NB4 (cell line): ENCODE measurements at regions not wholly inside any gene's neighbourhood (a gene's known extent, or its start where the extent isn't known, plus 50 kb on each side); places are given as distances from the start of the nearest gene placed in this dataset.

Experiments
- DNase-seq: peaks from one replicate; pipeline ENCODE4 v3.0.0; 2010; ENCODE audit warnings: low read depth
- H3K4me3 ChIP-seq: one replicate; pipeline ENCODE4 v1.5.1; 2011; ENCODE audit warnings: mild to moderate bottlenecking, low read depth, low read length, moderate library complexity
- MYC ChIP-seq: IDR thresholded peaks from 2 replicates; pipeline ENCODE4 v1.6.1; 2011; ENCODE audit warnings: low read depth, low read length
- POLR2A ChIP-seq: IDR thresholded peaks from 2 replicates; pipeline ENCODE4 v1.6.1; 2011; ENCODE audit warnings: mild to moderate bottlenecking; ENCODE audit not compliant: insufficient read length; ENCODE audit errors: extremely low read depth
- TF ChIP-seq, protein P1 (sequence below): IDR thresholded peaks from one replicate; pipeline ENCODE4 v1.5.1; 2012; ENCODE audit warnings: low read depth, low read length
- TF ChIP-seq, protein P2 (sequence below): IDR thresholded peaks from 2 replicates; pipeline ENCODE4 v1.6.1; 2011; ENCODE audit warnings: low read depth, low read length

DNA sequence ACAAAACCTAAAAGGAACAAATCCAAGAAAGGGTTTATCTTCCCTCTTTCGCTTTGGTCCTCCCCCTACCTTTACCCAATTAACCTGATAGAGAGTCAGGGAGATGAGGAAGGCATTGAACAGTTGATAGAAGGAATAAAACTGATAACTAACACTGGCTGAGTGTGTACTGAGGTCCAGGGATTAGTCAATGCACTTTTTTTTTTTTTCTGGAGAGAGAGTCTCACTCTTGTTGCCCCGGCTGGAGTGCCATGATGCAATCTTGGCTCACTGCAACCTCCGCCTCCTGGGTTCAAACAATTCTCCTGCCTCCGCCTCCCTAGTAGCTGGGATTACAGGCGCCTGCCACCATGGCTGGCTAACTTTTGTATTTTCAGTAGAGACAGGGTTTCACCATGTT, 250.2 kb upstream of the CWC22 start:
- H3K4me3 ChIP-seq, result no peak overlapping the region
- TF ChIP-seq MYC (no peak), POLR2A (no peak)
- TF ChIP-seq, protein P1, sequence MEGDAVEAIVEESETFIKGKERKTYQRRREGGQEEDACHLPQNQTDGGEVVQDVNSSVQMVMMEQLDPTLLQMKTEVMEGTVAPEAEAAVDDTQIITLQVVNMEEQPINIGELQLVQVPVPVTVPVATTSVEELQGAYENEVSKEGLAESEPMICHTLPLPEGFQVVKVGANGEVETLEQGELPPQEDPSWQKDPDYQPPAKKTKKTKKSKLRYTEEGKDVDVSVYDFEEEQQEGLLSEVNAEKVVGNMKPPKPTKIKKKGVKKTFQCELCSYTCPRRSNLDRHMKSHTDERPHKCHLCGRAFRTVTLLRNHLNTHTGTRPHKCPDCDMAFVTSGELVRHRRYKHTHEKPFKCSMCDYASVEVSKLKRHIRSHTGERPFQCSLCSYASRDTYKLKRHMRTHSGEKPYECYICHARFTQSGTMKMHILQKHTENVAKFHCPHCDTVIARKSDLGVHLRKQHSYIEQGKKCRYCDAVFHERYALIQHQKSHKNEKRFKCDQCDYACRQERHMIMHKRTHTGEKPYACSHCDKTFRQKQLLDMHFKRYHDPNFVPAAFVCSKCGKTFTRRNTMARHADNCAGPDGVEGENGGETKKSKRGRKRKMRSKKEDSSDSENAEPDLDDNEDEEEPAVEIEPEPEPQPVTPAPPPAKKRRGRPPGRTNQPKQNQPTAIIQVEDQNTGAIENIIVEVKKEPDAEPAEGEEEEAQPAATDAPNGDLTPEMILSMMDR, result no peak
- TF ChIP-seq, protein P2, sequence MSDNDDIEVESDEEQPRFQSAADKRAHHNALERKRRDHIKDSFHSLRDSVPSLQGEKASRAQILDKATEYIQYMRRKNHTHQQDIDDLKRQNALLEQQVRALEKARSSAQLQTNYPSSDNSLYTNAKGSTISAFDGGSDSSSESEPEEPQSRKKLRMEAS, result no peak
- no peak for DNase-seq

DNA sequence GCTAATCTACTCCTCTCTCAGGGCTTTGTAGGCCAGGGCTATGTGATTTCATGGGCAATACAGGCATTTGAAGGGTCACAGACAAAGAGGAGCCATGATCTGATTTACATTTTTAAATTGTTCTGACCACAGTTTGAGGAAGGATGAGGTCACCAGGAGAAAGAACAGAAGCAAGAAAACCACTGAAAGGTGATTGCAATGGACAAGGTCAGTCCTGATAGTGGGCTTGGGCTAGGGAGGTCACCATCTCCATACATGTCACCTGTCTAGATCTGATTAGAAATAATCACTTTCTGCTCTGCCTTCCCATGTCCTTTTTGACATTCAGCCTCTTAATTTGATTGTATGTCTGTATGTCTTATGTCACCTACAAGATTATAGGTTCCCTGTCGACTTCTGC, 248.9 kb upstream of the CWC22 start:
- no peak overlapping the region for H3K4me3 ChIP-seq
- TF ChIP-seq, protein P1, result no peak
- TF ChIP-seq POLR2A, result no peak
- TF ChIP-seq, protein P2, result no peak
- TF ChIP-seq MYC, result no peak
- DNase-seq, result no peak

DNA sequence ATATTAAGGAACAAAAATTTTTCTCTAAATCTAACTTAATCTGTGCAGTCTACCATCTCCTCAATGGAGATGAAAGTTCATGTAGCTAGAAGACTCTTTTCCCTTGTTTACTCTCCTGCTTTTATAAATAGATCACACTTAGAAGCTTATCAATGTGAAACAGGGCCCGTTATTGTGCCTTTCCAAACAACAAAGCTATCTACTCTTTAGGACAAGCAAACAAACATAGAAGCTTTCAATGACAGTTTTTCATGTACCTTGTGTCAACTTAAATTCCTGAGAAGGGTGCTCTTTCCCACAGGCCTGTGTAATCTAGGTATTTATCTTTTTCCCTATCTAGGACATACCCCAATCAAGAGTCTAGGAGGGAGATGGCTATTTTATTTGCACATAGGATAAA, 247.8 kb upstream of the CWC22 start:
- no peak overlapping the region for H3K4me3 ChIP-seq
- TF ChIP-seq MYC (no peak), POLR2A (no peak)
- TF ChIP-seq, protein P2, result no peak
- TF ChIP-seq, protein P1, result no peak
- no peak for DNase-seq

DNA sequence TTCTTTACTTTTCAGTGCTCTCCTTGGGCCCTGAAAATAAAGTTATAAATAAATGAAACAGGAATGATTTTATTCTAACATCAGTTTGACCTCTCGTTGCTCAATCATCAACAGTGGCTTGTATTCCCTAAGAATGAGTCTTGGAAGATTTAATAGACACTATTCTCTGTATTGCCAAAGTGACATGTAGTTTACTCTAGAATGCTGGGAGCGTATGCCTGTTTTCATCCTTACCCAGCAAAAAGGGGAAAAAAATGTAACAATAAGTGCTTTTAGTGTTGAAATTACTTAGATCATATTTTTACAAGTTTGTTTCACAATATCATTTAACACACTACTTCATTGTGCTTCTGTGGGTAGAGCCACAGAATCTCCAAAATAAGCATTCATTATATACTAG, 240.6 kb upstream of the CWC22 start:
- H3K4me3 ChIP-seq, result no peak overlapping the region
- DNase-seq, result no peak
- TF ChIP-seq, protein P1, result no peak
- no peak for TF ChIP-seq POLR2A
- no peak for TF ChIP-seq MYC
- TF ChIP-seq, protein P2, result no peak

DNA sequence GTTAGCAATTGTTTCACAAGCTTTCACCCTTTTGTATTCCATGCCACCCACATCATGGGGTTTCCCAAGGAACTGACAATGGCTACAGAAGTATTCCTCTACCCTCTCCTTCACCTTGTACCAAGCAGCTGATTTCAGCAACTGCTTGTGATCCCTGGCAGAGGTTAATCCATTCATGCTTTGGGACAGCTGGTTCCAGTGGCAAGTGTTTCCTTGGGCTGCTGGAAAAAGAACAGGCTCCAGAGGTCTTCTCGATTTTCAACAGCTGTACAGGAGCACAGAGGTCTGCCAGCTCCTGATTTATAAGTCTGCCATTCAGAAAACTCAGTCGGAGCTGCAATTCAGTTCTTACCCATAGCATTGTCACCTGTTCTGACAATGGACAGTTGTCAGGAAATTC, 239.2 kb upstream of the CWC22 start:
- TF ChIP-seq POLR2A, result no peak
- TF ChIP-seq, protein P2, result no peak
- no peak for TF ChIP-seq MYC
- TF ChIP-seq, protein P1, result no peak
- H3K4me3 ChIP-seq, result no peak overlapping the region
- no peak for DNase-seq

DNA sequence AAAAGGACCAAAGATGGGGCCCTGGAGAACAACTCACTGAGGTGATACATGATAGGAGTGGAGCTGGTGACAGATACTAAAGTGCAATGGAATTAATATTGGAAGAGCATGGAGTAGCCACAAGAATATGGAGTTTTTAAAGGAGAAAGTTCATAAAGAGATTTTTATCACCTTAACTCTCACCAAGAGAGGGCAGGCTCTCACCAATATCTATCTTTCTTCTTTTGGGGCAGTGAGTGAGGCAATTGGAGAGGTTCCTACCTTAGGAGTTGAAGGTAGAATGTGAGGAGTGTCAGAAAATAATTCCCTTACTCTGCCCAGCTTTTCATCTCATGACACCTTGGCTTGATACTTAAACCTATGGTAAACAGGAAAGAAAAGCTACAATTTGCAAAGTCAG, 233.7 kb upstream of the CWC22 start:
- no peak overlapping the region for H3K4me3 ChIP-seq
- peak; percentile 9 for DNase-seq
- TF ChIP-seq MYC (no peak), POLR2A (no peak)
- TF ChIP-seq, protein P1, result no peak
- TF ChIP-seq, protein P2, result no peak
